Activated B cell treated with CpG ODN at 0.5 μM for 24 hours (primary cell): ENCODE measurements at regions not wholly inside any gene's neighbourhood (a gene's known extent, or its start where the extent isn't known, plus 50 kb on each side); places are given as distances from the start of the nearest gene placed in this dataset.

Experiments
- ATAC-seq: fragments of 200-7000 bp; cut with Tn5 transposase; one replicate; pipeline ENCODE4 v1.10.0; 2021; ENCODE audit warnings: low read depth, mild to moderate bottlenecking, moderate library complexity
- CTCF ChIA-PET: fragments of 350-600 bp; sonication (Branson Sonifier 250); formaldehyde crosslinking; loops from one replicate; lab custom pipeline; 2021; ENCODE audit warnings: antibody characterized with exemption; lab: Charles Lee
- POLR2A ChIA-PET: fragments of 350-600 bp; sonication (Branson Sonifier 250); formaldehyde crosslinking; loops from one replicate; lab custom pipeline; 2021; ENCODE audit warnings: antibody characterized with exemption; lab: Charles Lee
- DNase-seq: peaks from one replicate; pipeline ENCODE4 v3.0.0; 2022
- H3K27ac Mint-ChIP-seq: one replicate; pipeline ENCODE4 v1.8.0; 2020; ENCODE audit warnings: mixed read lengths
- H3K27me3 Mint-ChIP-seq: one replicate; pipeline ENCODE4 v1.8.0; 2021; ENCODE audit warnings: mixed read lengths
- H3K36me3 Mint-ChIP-seq: one replicate; pipeline ENCODE4 v1.8.0; 2021; ENCODE audit warnings: low read depth, mixed read lengths
- H3K4me1 Mint-ChIP-seq: one replicate; pipeline ENCODE4 v1.8.0; 2021; ENCODE audit warnings: mixed read lengths
- H3K4me3 Mint-ChIP-seq: one replicate; pipeline ENCODE4 v1.8.0; 2020; ENCODE audit warnings: mild to moderate bottlenecking, mixed read lengths
- H3K9me3 Mint-ChIP-seq: one replicate; pipeline ENCODE4 v1.8.0; 2020; ENCODE audit warnings: mixed read lengths
- CTCF ChIP-seq: fragments of 200-600 bp; IDR thresholded peaks from one replicate; pipeline ENCODE4 v1.8.0; 2022; ENCODE audit warnings: antibody characterized with exemption, mild to moderate bottlenecking
- intact Hi-C: fragments of 100-400 bp; cut with micrococcal nuclease; formaldehyde crosslinking; loops from one replicate; pipeline ENCODE4 v1.15.1; 2024

GRCh38 chr5:71932655-71933338 is 174.5 kb upstream of the MAP1B start:
- H3K4me1 Mint-ChIP-seq = no peaks in the 10 kb centered on the region
- peaks cover 1% of the 10 kb centered on the region for H3K9me3 Mint-ChIP-seq
- ChIA-PET POLR2A (no interaction called here), CTCF (no interaction called here)
- no peak overlapping the region for H3K27ac Mint-ChIP-seq
- no peak for TF ChIP-seq CTCF
- H3K36me3 Mint-ChIP-seq = no peaks in the 10 kb centered on the region
- intact Hi-C loops = no loop called here
- H3K4me3 Mint-ChIP-seq = no peak overlapping the region
- DNase-seq = no peak
- no peak for ATAC-seq
- H3K27me3 Mint-ChIP-seq = peaks cover 4% of the 10 kb centered on the region

- intact Hi-C loops = no loop called here
- no peaks in the 10 kb centered on the region for H3K4me1 Mint-ChIP-seq
- no peak for ATAC-seq
- ChIA-PET POLR2A (no interaction called here), CTCF (no interaction called here)
- H3K36me3 Mint-ChIP-seq = no peaks in the 10 kb centered on the region
- peaks cover 10% of the 10 kb centered on the region for H3K27me3 Mint-ChIP-seq
- H3K9me3 Mint-ChIP-seq = no peaks in the 10 kb centered on the region
- TF ChIP-seq CTCF = no peak
- DNase-seq = no peak
- H3K27ac Mint-ChIP-seq = no peak overlapping the region
- no peak overlapping the region for H3K4me3 Mint-ChIP-seq
These were observed 173.0 kb upstream of the MAP1B start for GRCh38 chr5:71934322-71934721.

- TF ChIP-seq CTCF = no peak
These were observed 169.2 kb upstream of the MAP1B start for GRCh38 chr5:71937921-71938698.

GRCh38 chr5:71938895-71939294 is 168.4 kb upstream of the MAP1B start:
- POLR2A ChIA-PET = no interaction called here
- no peak overlapping the region for H3K4me3 Mint-ChIP-seq
- H3K27ac Mint-ChIP-seq = no peak overlapping the region
- ATAC-seq (no peak), DNase-seq (no peak)
- H3K9me3 Mint-ChIP-seq = no peaks in the 10 kb centered on the region
- no peak for TF ChIP-seq CTCF
- intact Hi-C loops = no loop called here
- no peaks in the 10 kb centered on the region for H3K36me3 Mint-ChIP-seq
- H3K4me1 Mint-ChIP-seq = no peaks in the 10 kb centered on the region
- CTCF ChIA-PET = no interaction called here
- peaks cover 14% of the 10 kb centered on the region for H3K27me3 Mint-ChIP-seq

More at GRCh38 chr5:71937921-71938698, 169.2 kb upstream of the MAP1B start:
- Mint-ChIP-seq H3K4me1 (no peaks in the 10 kb centered on the region), H3K36me3 (no peaks in the 10 kb centered on the region), H3K4me3 (no peak overlapping the region), H3K27me3 (peaks cover 15% of the 10 kb centered on the region), H3K27ac (no peak overlapping the region), H3K9me3 (no peaks in the 10 kb centered on the region)
- ATAC-seq (no peak), DNase-seq (no peak)
- ChIA-PET CTCF (no interaction called here), POLR2A (no interaction called here)
- intact Hi-C loops = no loop called here

GRCh38 chr5:71939452-71940230 is 167.6 kb upstream of the MAP1B start:
- Mint-ChIP-seq H3K27me3 (peaks cover 14% of the 10 kb centered on the region), H3K36me3 (no peaks in the 10 kb centered on the region), H3K4me1 (no peaks in the 10 kb centered on the region), H3K4me3 (no peak overlapping the region), H3K9me3 (no peaks in the 10 kb centered on the region), H3K27ac (no peak overlapping the region)
- CTCF ChIA-PET = no interaction called here
- DNase-seq = no peak
- no peak for TF ChIP-seq CTCF
- ATAC-seq = no peak
- intact Hi-C loops = no loop called here
- POLR2A ChIA-PET = no interaction called here
